ENCODE measurements at regions not wholly inside any gene's neighbourhood (a gene's known extent, or its start where the extent isn't known, plus 50 kb on each side); places are given as distances from the start of the nearest gene placed in this dataset.

GRCh38 chr16:7115898-7116297 lies 216.7 kb upstream of the RBFOX1 start:
- DNase-seq, result no peak
- POLR2A ChIA-PET, result no interaction called here
- Mint-ChIP-seq H3K27ac (no peak overlapping the region), H3K36me3 (no peaks in the 10 kb centered on the region), H3K4me1 (no peaks in the 10 kb centered on the region), H3K27me3 (peaks cover 0 to 9% (median 0%) of the 10 kb centered on the region in 5 donors), H3K9me3 (peaks cover 0 to 16% (median 3%) of the 10 kb centered on the region in 9 donors), H3K4me3 (no peak overlapping the region)
- ATAC-seq, result no peak

- no peak overlapping the region for H3K27ac Mint-ChIP-seq
- POLR2A ChIA-PET, result no interaction called here
- H3K4me3 Mint-ChIP-seq, result no peak overlapping the region
- peaks cover 0 to 6% (median 0%) of the 10 kb centered on the region in 5 donors for H3K27me3 Mint-ChIP-seq
- H3K9me3 Mint-ChIP-seq, result peaks cover 0 to 15% (median 3%) of the 10 kb centered on the region in 9 donors
- DNase-seq, result no peak
- no peak for ATAC-seq
- no peaks in the 10 kb centered on the region for H3K4me1 Mint-ChIP-seq
- no peaks in the 10 kb centered on the region for H3K36me3 Mint-ChIP-seq
Observed at GRCh38 chr16:7113949-7114348, 218.7 kb upstream of the RBFOX1 start.

GRCh38 chr16:7113395-7113794 lies 219.2 kb upstream of the RBFOX1 start:
- Mint-ChIP-seq H3K9me3 (peaks cover 0 to 16% (median 3%) of the 10 kb centered on the region in 9 donors), H3K27me3 (peaks cover 0 to 4% (median 0%) of the 10 kb centered on the region in 5 donors), H3K27ac (no peak overlapping the region), H3K36me3 (no peaks in the 10 kb centered on the region), H3K4me1 (no peaks in the 10 kb centered on the region), H3K4me3 (no peak overlapping the region)
- DNase-seq (no peak), ATAC-seq (no peak)
- POLR2A ChIA-PET, result no interaction called here

GRCh38 chr16:7111265-7111664 lies 221.4 kb upstream of the RBFOX1 start:
- ATAC-seq (no peak), DNase-seq (no peak)
- POLR2A ChIA-PET, result no interaction called here
- no peak overlapping the region for H3K27ac Mint-ChIP-seq
- H3K4me3 Mint-ChIP-seq, result no peak overlapping the region
- H3K4me1 Mint-ChIP-seq, result no peaks in the 10 kb centered on the region
- no peaks in the 10 kb centered on the region for H3K27me3 Mint-ChIP-seq
- no peaks in the 10 kb centered on the region for H3K36me3 Mint-ChIP-seq
- peaks cover 0 to 12% (median 4%) of the 10 kb centered on the region in 9 donors for H3K9me3 Mint-ChIP-seq

- H3K27ac Mint-ChIP-seq, result no peak overlapping the region
- POLR2A ChIA-PET, result no interaction called here
Observed at GRCh38 chr16:7107436-7107835, 225.2 kb upstream of the RBFOX1 start.

GRCh38 chr16:7103056-7103455 lies 229.6 kb upstream of the RBFOX1 start:
- ATAC-seq, result no peak
- H3K9me3 Mint-ChIP-seq, result peaks cover 0 to 17% (median 3%) of the 10 kb centered on the region in 9 donors
- H3K36me3 Mint-ChIP-seq, result no peaks in the 10 kb centered on the region
- no peak overlapping the region for H3K27ac Mint-ChIP-seq
- H3K4me3 Mint-ChIP-seq, result no peak overlapping the region
- no peak for DNase-seq
- POLR2A ChIA-PET, result no interaction called here
- peaks cover 0 to 3% (median 0%) of the 10 kb centered on the region in 5 donors for H3K27me3 Mint-ChIP-seq
- H3K4me1 Mint-ChIP-seq, result no peaks in the 10 kb centered on the region

More at GRCh38 chr16:7107436-7107835, 225.2 kb upstream of the RBFOX1 start:
- DNase-seq, result no peak
- H3K36me3 Mint-ChIP-seq, result no peaks in the 10 kb centered on the region
- no peaks in the 10 kb centered on the region for H3K4me1 Mint-ChIP-seq
- peaks cover 0 to 10% (median 4%) of the 10 kb centered on the region in 9 donors for H3K9me3 Mint-ChIP-seq
- no peak for ATAC-seq
- no peak overlapping the region for H3K4me3 Mint-ChIP-seq
- H3K27me3 Mint-ChIP-seq, result no peaks in the 10 kb centered on the region

GRCh38 chr16:7101054-7101453 lies 231.6 kb upstream of the RBFOX1 start:
- DNase-seq (no peak), ATAC-seq (no peak)
- peaks cover 0 to 13% (median 3%) of the 10 kb centered on the region in 9 donors for H3K9me3 Mint-ChIP-seq
- H3K4me3 Mint-ChIP-seq, result no peak overlapping the region
- H3K36me3 Mint-ChIP-seq, result peaks cover 0 to 3% (median 0%) of the 10 kb centered on the region in 3 donors
- POLR2A ChIA-PET, result no interaction called here
- H3K27ac Mint-ChIP-seq, result no peak overlapping the region
- H3K4me1 Mint-ChIP-seq, result no peaks in the 10 kb centered on the region
- H3K27me3 Mint-ChIP-seq, result peaks cover 0 to 5% (median 0%) of the 10 kb centered on the region in 5 donors

GRCh38 chr16:7097518-7097917 lies 235.1 kb upstream of the RBFOX1 start:
- POLR2A ChIA-PET, result no interaction called here
- Mint-ChIP-seq H3K27ac (no peak overlapping the region), H3K9me3 (peaks cover 0 to 19% (median 9%) of the 10 kb centered on the region in 9 donors), H3K27me3 (peaks cover 0 to 5% (median 0%) of the 10 kb centered on the region in 5 donors), H3K4me1 (no peaks in the 10 kb centered on the region), H3K36me3 (peaks cover 0 to 3% (median 0%) of the 10 kb centered on the region in 3 donors), H3K4me3 (no peak overlapping the region)
- ATAC-seq (no peak), DNase-seq (no peak)

GRCh38 chr16:7093511-7093910 lies 239.1 kb upstream of the RBFOX1 start:
- peaks cover 0 to 3% (median 0%) of the 10 kb centered on the region in 3 donors for H3K36me3 Mint-ChIP-seq
- peaks cover 0 to 3% (median 2%) of the 10 kb centered on the region in 5 donors for H3K27me3 Mint-ChIP-seq
- no peak for ATAC-seq
- peaks cover 0 to 19% (median 9%) of the 10 kb centered on the region in 9 donors for H3K9me3 Mint-ChIP-seq
- H3K27ac Mint-ChIP-seq, result no peak overlapping the region
- no peak overlapping the region for H3K4me3 Mint-ChIP-seq
- H3K4me1 Mint-ChIP-seq, result no peaks in the 10 kb centered on the region
- POLR2A ChIA-PET, result no interaction called here
- DNase-seq, result no peak

GRCh38 chr16:7090628-7091115 lies 242.0 kb upstream of the RBFOX1 start:
- no peaks in the 10 kb centered on the region for H3K4me1 Mint-ChIP-seq
- DNase-seq, result no peak
- H3K27me3 Mint-ChIP-seq, result peaks cover 0 to 9% (median 3%) of the 10 kb centered on the region in 5 donors
- ATAC-seq, result no peak
- H3K4me3 Mint-ChIP-seq, result no peak overlapping the region
- POLR2A ChIA-PET, result no interaction called here
- H3K27ac Mint-ChIP-seq, result no peak overlapping the region
- H3K36me3 Mint-ChIP-seq, result no peaks in the 10 kb centered on the region
- peaks cover 4 to 19% (median 12%) of the 10 kb centered on the region in 9 donors for H3K9me3 Mint-ChIP-seq

GRCh38 chr16:7089751-7090150 lies 242.9 kb upstream of the RBFOX1 start:
- no peaks in the 10 kb centered on the region for H3K36me3 Mint-ChIP-seq
- no peak overlapping the region for H3K27ac Mint-ChIP-seq
- H3K4me3 Mint-ChIP-seq, result no peak overlapping the region
- H3K27me3 Mint-ChIP-seq, result peaks cover 0 to 11% (median 3%) of the 10 kb centered on the region in 5 donors
- DNase-seq (no peak), ATAC-seq (no peak)
- H3K9me3 Mint-ChIP-seq, result peaks cover 4 to 19% (median 12%) of the 10 kb centered on the region in 9 donors
- POLR2A ChIA-PET, result no interaction called here
- no peaks in the 10 kb centered on the region for H3K4me1 Mint-ChIP-seq

- Mint-ChIP-seq H3K4me3 (no peak overlapping the region), H3K9me3 (peaks cover 0 to 16% (median 10%) of the 10 kb centered on the region in 9 donors), H3K27me3 (peaks cover 0 to 13% (median 2%) of the 10 kb centered on the region in 5 donors), H3K27ac (no peak overlapping the region), H3K4me1 (no peaks in the 10 kb centered on the region), H3K36me3 (no peaks in the 10 kb centered on the region)
- DNase-seq, result no peak
- ATAC-seq, result no peak
- POLR2A ChIA-PET, result no interaction called here
Observed at GRCh38 chr16:7088711-7089110, 243.9 kb upstream of the RBFOX1 start.

GRCh38 chr16:7086822-7087616 lies 245.6 kb upstream of the RBFOX1 start:
- ATAC-seq, result no peak
- POLR2A ChIA-PET, result no interaction called here

More at GRCh38 chr16:7086822-7087616, 245.6 kb upstream of the RBFOX1 start:
- Mint-ChIP-seq H3K4me1 (no peaks in the 10 kb centered on the region), H3K4me3 (no peak overlapping the region), H3K27me3 (peaks cover 0 to 13% (median 0%) of the 10 kb centered on the region in 5 donors), H3K36me3 (no peaks in the 10 kb centered on the region), H3K9me3 (peaks cover 0 to 16% (median 5%) of the 10 kb centered on the region in 9 donors), H3K27ac (no peak overlapping the region)
- no peak for DNase-seq

Data from naive thymus-derived CD8-positive, alpha-beta T cell (primary cell).